Type B pancreatic cell (in vitro differentiated cells): ENCODE measurements at regions not wholly inside any gene's neighbourhood (a gene's known extent, or its start where the extent isn't known, plus 50 kb on each side); places are given as distances from the start of the nearest gene placed in this dataset.

Experiments used
- DNase-seq: peaks from one replicate; pipeline ENCODE4 v3.0.0; 2021; ENCODE audit warnings: mixed read lengths; ENCODE audit not compliant: unreplicated experiment; ENCODE audit errors: extremely low spot score
- H3K27ac Mint-ChIP-seq: 2 replicates; pipeline ENCODE4 v1.8.0; 2021; ENCODE audit warnings: mild to moderate bottlenecking, mixed read lengths
- H3K27me3 Mint-ChIP-seq: 2 replicates; pipeline ENCODE4 v1.8.0; 2021; ENCODE audit warnings: mixed read lengths
- H3K36me3 Mint-ChIP-seq: 2 replicates; pipeline ENCODE4 v1.8.0; 2021; ENCODE audit warnings: mixed read lengths
- H3K4me1 Mint-ChIP-seq: one replicate; pipeline ENCODE4 v1.8.0; 2021; ENCODE audit warnings: mixed read lengths; ENCODE audit not compliant: unreplicated experiment
- H3K4me3 Mint-ChIP-seq: 2 replicates; pipeline ENCODE4 v1.8.0; 2021; ENCODE audit warnings: mild to moderate bottlenecking, mixed read lengths
- H3K9me3 Mint-ChIP-seq: 2 replicates; pipeline ENCODE4 v1.8.0; 2021; ENCODE audit warnings: mixed read lengths
- TF ChIP-seq, protein P1 (sequence below): fragments of 200-600 bp; sonication (generic); conservative IDR thresholded peaks from 2 replicates; pipeline ENCODE4 v1.5.0; 2021; ENCODE audit warnings: antibody characterized with exemption, mild to moderate bottlenecking

- DNase-seq, result no peak
- H3K9me3 Mint-ChIP-seq, result no peaks in the 10 kb centered on the region
- TF ChIP-seq, protein P1, sequence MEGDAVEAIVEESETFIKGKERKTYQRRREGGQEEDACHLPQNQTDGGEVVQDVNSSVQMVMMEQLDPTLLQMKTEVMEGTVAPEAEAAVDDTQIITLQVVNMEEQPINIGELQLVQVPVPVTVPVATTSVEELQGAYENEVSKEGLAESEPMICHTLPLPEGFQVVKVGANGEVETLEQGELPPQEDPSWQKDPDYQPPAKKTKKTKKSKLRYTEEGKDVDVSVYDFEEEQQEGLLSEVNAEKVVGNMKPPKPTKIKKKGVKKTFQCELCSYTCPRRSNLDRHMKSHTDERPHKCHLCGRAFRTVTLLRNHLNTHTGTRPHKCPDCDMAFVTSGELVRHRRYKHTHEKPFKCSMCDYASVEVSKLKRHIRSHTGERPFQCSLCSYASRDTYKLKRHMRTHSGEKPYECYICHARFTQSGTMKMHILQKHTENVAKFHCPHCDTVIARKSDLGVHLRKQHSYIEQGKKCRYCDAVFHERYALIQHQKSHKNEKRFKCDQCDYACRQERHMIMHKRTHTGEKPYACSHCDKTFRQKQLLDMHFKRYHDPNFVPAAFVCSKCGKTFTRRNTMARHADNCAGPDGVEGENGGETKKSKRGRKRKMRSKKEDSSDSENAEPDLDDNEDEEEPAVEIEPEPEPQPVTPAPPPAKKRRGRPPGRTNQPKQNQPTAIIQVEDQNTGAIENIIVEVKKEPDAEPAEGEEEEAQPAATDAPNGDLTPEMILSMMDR, result no peak
- peaks cover 21% of the 10 kb centered on the region for H3K4me1 Mint-ChIP-seq
- peaks cover 29% of the 10 kb centered on the region for H3K27me3 Mint-ChIP-seq
- no peak overlapping the region for H3K4me3 Mint-ChIP-seq
- no peak overlapping the region for H3K27ac Mint-ChIP-seq
- H3K36me3 Mint-ChIP-seq, result no peaks in the 10 kb centered on the region
These were observed 106.5 kb upstream of the DRD2 start for GRCh38 chr11:113581713-113582112.

DNA sequence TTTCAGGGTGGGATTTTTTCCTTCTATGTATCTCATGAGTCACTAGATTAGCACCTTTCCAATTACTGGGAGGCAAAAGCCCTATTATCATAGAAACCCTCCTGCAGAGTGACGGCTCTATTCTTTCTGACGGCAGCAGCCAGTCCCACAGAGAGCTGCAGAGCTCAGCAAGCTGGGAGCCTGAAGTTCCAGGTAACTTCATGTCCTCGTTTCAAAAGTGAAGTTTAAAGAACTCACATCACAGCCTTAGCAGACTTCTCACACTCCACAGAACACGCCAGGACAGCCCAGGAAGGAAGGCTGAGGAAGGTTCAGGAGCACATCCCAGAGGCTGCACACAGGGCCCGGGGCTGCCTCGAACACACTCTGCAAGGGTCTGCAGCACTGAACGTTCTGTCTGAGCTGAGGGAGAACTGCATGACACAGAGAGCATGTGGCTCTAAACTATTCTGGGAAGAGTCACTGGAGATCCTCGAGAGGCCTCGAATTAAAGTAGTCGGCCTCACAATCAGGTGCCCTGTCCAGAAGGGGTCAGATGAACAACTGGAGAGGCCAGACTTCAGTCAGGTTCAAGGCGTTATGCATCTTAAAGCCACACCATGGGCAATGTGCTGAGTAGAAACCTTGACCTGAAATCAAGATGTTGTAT is 104.2 kb upstream of the DRD2 start:
- Mint-ChIP-seq H3K36me3 (no peaks in the 10 kb centered on the region), H3K27me3 (peaks cover 29% of the 10 kb centered on the region), H3K4me3 (no peak overlapping the region), H3K9me3 (peaks cover 3% of the 10 kb centered on the region), H3K4me1 (peaks cover 21% of the 10 kb centered on the region), H3K27ac (no peak overlapping the region)
- TF ChIP-seq, protein P1, result no peak
- DNase-seq, result no peak

GRCh38 chr11:113578715-113579250 is 103.6 kb upstream of the DRD2 start:
- no peak overlapping the region for H3K27ac Mint-ChIP-seq
- peaks cover 25% of the 10 kb centered on the region for H3K4me1 Mint-ChIP-seq

GRCh38 chr11:113578033-113578380 is 102.8 kb upstream of the DRD2 start:
- DNase-seq, result no peak
- no peaks in the 10 kb centered on the region for H3K36me3 Mint-ChIP-seq
- no peak overlapping the region for H3K27ac Mint-ChIP-seq
- H3K4me3 Mint-ChIP-seq, result no peak overlapping the region
- peaks cover 3% of the 10 kb centered on the region for H3K9me3 Mint-ChIP-seq
- TF ChIP-seq, protein P1, result no peak
- H3K4me1 Mint-ChIP-seq, result peaks cover 30% of the 10 kb centered on the region
- peaks cover 32% of the 10 kb centered on the region for H3K27me3 Mint-ChIP-seq

More at GRCh38 chr11:113578715-113579250, 103.6 kb upstream of the DRD2 start:
- Mint-ChIP-seq H3K9me3 (peaks cover 3% of the 10 kb centered on the region), H3K36me3 (no peaks in the 10 kb centered on the region), H3K27me3 (peaks cover 32% of the 10 kb centered on the region), H3K4me3 (no peak overlapping the region)
- TF ChIP-seq, protein P1, result no peak
- no peak for DNase-seq

GRCh38 chr11:113577356-113578032 is 102.3 kb upstream of the DRD2 start:
- H3K9me3 Mint-ChIP-seq, result peaks cover 3% of the 10 kb centered on the region
- no peak overlapping the region for H3K27ac Mint-ChIP-seq
- peaks cover 30% of the 10 kb centered on the region for H3K4me1 Mint-ChIP-seq
- no peak overlapping the region for H3K4me3 Mint-ChIP-seq
- DNase-seq, result no peak
- no peaks in the 10 kb centered on the region for H3K36me3 Mint-ChIP-seq
- peaks cover 32% of the 10 kb centered on the region for H3K27me3 Mint-ChIP-seq
- TF ChIP-seq, protein P1, result no peak
